A172 (cell line): ENCODE measurements at regions not wholly inside any gene's neighbourhood (a gene's known extent, or its start where the extent isn't known, plus 50 kb on each side); places are given as distances from the start of the nearest gene placed in this dataset.
"Not testable (repeated sequence)": the region's sequence is repeated elsewhere in the genome, so short reads cannot be mapped to it uniquely, and the experiment has no call there.

Experiments
- DNase-seq: peaks from one replicate; pipeline ENCODE4 v3.0.0-alpha.2; 2015; ENCODE audit warnings: low spot score

GRCh38 chr12:67534681-67535080, 113.9 kb upstream of the DYRK2 start:
- DNase-seq = peak; percentile 86

GRCh38 chr12:67535176-67535575, 113.4 kb upstream of the DYRK2 start:
- no peak for DNase-seq

GRCh38 chr12:67535971-67536370, 112.6 kb upstream of the DYRK2 start:
- no peak for DNase-seq

- no peak for DNase-seq
Observed at GRCh38 chr12:67539329-67539728, 109.2 kb upstream of the DYRK2 start.

- no peak for DNase-seq
Observed at GRCh38 chr12:67539946-67540345, 108.6 kb upstream of the DYRK2 start.

GRCh38 chr12:67540920-67541624, 107.5 kb upstream of the DYRK2 start:
- peak; percentile 45 for DNase-seq

- no peak for DNase-seq
Observed at GRCh38 chr12:67541625-67541991, 106.9 kb upstream of the DYRK2 start.

- no peak for DNase-seq
Observed at GRCh38 chr12:67543021-67543770, 105.3 kb upstream of the DYRK2 start.

- no peak for DNase-seq
Observed at GRCh38 chr12:67545298-67545697, 103.2 kb upstream of the DYRK2 start.

- no peak for DNase-seq
Observed at GRCh38 chr12:67546746-67547145, 101.8 kb upstream of the DYRK2 start.

GRCh38 chr12:67555075-67555717, 93.3 kb upstream of the DYRK2 start:
- DNase-seq = not testable (repeated sequence)

- DNase-seq = no peak
Observed at GRCh38 chr12:67558775-67559174, 89.8 kb upstream of the DYRK2 start.

- no peak for DNase-seq
Observed at GRCh38 chr12:67559751-67560150, 88.8 kb upstream of the DYRK2 start.

GRCh38 chr12:67562513-67563287, 85.8 kb upstream of the DYRK2 start:
- no peak for DNase-seq

GRCh38 chr12:67568055-67568454, 80.5 kb upstream of the DYRK2 start:
- DNase-seq = no peak

GRCh38 chr12:67572492-67572891, 76.1 kb upstream of the DYRK2 start:
- DNase-seq = no peak

GRCh38 chr12:67573566-67573965, 75.0 kb upstream of the DYRK2 start:
- no peak for DNase-seq

- DNase-seq = no peak
Observed at GRCh38 chr12:67578976-67579661, 69.4 kb upstream of the DYRK2 start.

- DNase-seq = no peak
Observed at GRCh38 chr12:67579662-67580003, 68.9 kb upstream of the DYRK2 start.

- DNase-seq = no peak
Observed at GRCh38 chr12:67582238-67582834, 66.2 kb upstream of the DYRK2 start.

GRCh38 chr12:67582844-67583243, 65.7 kb upstream of the DYRK2 start:
- DNase-seq = no peak
